A549 (cell line): ENCODE measurements at regions not wholly inside any gene's neighbourhood (a gene's known extent, or its start where the extent isn't known, plus 50 kb on each side); places are given as distances from the start of the nearest gene placed in this dataset.
A peak's percentile ranks its signal among the peaks of the same experiment; 100 is the strongest.

Experiments
- ATAC-seq, 2 experiments: fragments of 200-7000 bp in 1 of 2; fragments of >200 bp in 1 of 2; cut with Nextera tagmentation in 1 of 2; cut with Tn5 transposase in 1 of 2; 3 replicates each; pipeline versions ENCODE4 v1.8.0 to v1.9.1; 2018 to 2020; ENCODE audit warnings: mild to moderate bottlenecking in 1 of 2, moderate library complexity in 1 of 2
- CTCF ChIA-PET: fragments of 300-600 bp; sonication (Branson Sonifier 250); formaldehyde crosslinking; extraction: SDS; loops from one replicate; lab custom pipeline; 2021; ENCODE audit warnings: antibody characterized with exemption, inconsistent platforms; lab: Yijun Ruan, JAX
- POLR2A ChIA-PET: fragments of 350-600 bp; formaldehyde crosslinking; extraction: SDS; loops from one replicate; lab custom pipeline; 2021; ENCODE audit warnings: antibody characterized with exemption, inconsistent platforms; lab: Yijun Ruan, JAX
- DNase-seq, 2 experiments: peaks; one replicate each; pipeline versions ENCODE4 v3.0.0 to v3.0.0-alpha.2; 2011 to 2016; ENCODE audit warnings: low read depth in 1 of 2, low spot score in 1 of 2
- FAIRE-seq: peaks from 2 replicates; lab custom pipeline; 2011; peaks lifted over from hg19 to GRCh38; lab: Jason Lieb, UNC
- H3K27ac ChIP-seq, 2 experiments: fragments of >200 bp; sonication (Bioruptor Twin); formaldehyde crosslinking; 3 replicates each; pipeline ENCODE4 v1.5.1; 2016 to 2017
- H3K4me1 ChIP-seq: fragments of >200 bp; sonication (Bioruptor Twin); formaldehyde crosslinking; 3 replicates; pipeline ENCODE4 v1.6.1; 2016
- H3K4me2 ChIP-seq: fragments of >200 bp; sonication (Bioruptor Twin); formaldehyde crosslinking; 3 replicates; pipeline ENCODE4 v1.6.1; 2016
- H3K4me3 ChIP-seq: fragments of >200 bp; sonication (Bioruptor Twin); formaldehyde crosslinking; 3 replicates; pipeline ENCODE4 v1.5.1; 2016
- H3K9me3 ChIP-seq: fragments of >200 bp; sonication (Bioruptor Twin); formaldehyde crosslinking; 3 replicates; pipeline ENCODE4 v1.6.1; 2016
- BCL3 ChIP-seq: fragments of >200 bp; sonication (Bioruptor Twin); formaldehyde crosslinking; IDR thresholded peaks from 3 replicates; pipeline ENCODE4 v1.6.1; 2016
- BHLHE40 ChIP-seq: IDR thresholded peaks from 2 replicates; pipeline ENCODE4 v1.6.1; 2012; ENCODE audit warnings: low read depth, low read length, inconsistent platforms
- CBX2 ChIP-seq: fragments of 200-600 bp; sonication (generic); IDR thresholded peaks from 2 replicates; pipeline ENCODE4 v1.6.1; 2016; ENCODE audit warnings: low read depth, mild to moderate bottlenecking, borderline replicate concordance
- CEBPB ChIP-seq, 2 experiments: fragments of >200 bp in 1 of 2; sonication (Bioruptor Twin) in 1 of 2; formaldehyde crosslinking in 1 of 2; IDR thresholded peaks; 2 replicates each; pipeline ENCODE4 v1.6.1; 2012 to 2016
- CHD2 ChIP-seq: fragments of 150-350 bp; IDR thresholded peaks from 2 replicates; pipeline ENCODE4 v1.6.1; 2014; ENCODE audit warnings: low read length; ENCODE audit not compliant: partially characterized antibody
- EHF ChIP-seq: fragments of 250-450 bp; sonication (Bioruptor Pico); IDR thresholded peaks from 2 replicates; pipeline ENCODE4 v1.5.0; 2020; ENCODE audit warnings: mild to moderate bottlenecking
- EHMT2 ChIP-seq: fragments of 200-600 bp; sonication (generic); IDR thresholded peaks from 2 replicates; pipeline ENCODE4 v1.6.1; 2016; ENCODE audit warnings: antibody characterized with exemption, low read depth, mild to moderate bottlenecking, moderate library complexity
- FOSL2 ChIP-seq, 2 experiments: fragments of 450-650 bp in 1 of 2; fragments of >200 bp in 1 of 2; sonication (Bioruptor Twin) in 1 of 2; formaldehyde crosslinking; IDR thresholded peaks; 2 replicates each; pipeline versions ENCODE4 v1.5.0 to v1.6.1; 2016 to 2020; ENCODE audit warnings: mild to moderate bottlenecking in 1 of 2, moderate library complexity in 1 of 2
- FOXS1 ChIP-seq: fragments of 250-450 bp; sonication (Bioruptor Pico); IDR thresholded peaks from 2 replicates; pipeline ENCODE4 v1.5.0; 2020; ENCODE audit warnings: mild to moderate bottlenecking, moderate library complexity
- GATA3 ChIP-seq: IDR thresholded peaks from 2 replicates; pipeline ENCODE4 v1.6.1; 2012; ENCODE audit warnings: borderline replicate concordance
- HES2 ChIP-seq: fragments of >200 bp; sonication (Bioruptor Twin); formaldehyde crosslinking; IDR thresholded peaks from 2 replicates; pipeline ENCODE4 v1.6.1; 2016
- HMGXB4 ChIP-seq: fragments of 250-450 bp; sonication (Bioruptor Pico); IDR thresholded peaks from 2 replicates; pipeline ENCODE4 v1.5.0; 2021; ENCODE audit warnings: mild to moderate bottlenecking, moderate library complexity, borderline replicate concordance
- HOXB5 ChIP-seq: fragments of 250-450 bp; sonication (Bioruptor Pico); IDR thresholded peaks from 2 replicates; pipeline ENCODE4 v1.5.0; 2020; ENCODE audit warnings: mild to moderate bottlenecking, moderate library complexity
- JUN ChIP-seq, 2 experiments: fragments of >200 bp; sonication (Bioruptor Twin); formaldehyde crosslinking; IDR thresholded peaks; 2 replicates in 1 of 2; 3 replicates in 1 of 2; pipeline ENCODE4 v1.6.1; 2016 to 2017
- NPAS2 ChIP-seq: fragments of 250-450 bp; sonication (Bioruptor Pico); IDR thresholded peaks from 2 replicates; pipeline ENCODE4 v1.8.0; 2022; ENCODE audit warnings: mild to moderate bottlenecking, moderate library complexity, borderline replicate concordance
- NR3C1 ChIP-seq: fragments of >200 bp; sonication (Bioruptor Twin); formaldehyde crosslinking; IDR thresholded peaks from 3 replicates; pipeline ENCODE4 v1.6.1; 2017
- PBX3 ChIP-seq: IDR thresholded peaks from 2 replicates; pipeline ENCODE4 v1.6.1; 2012
- POLR2AphosphoS2 ChIP-seq: conservative IDR thresholded peaks from 2 replicates; pipeline ENCODE4 v1.6.1; 2012; ENCODE audit warnings: low read length, improper control_type of control experiment, inconsistent platforms
- RAD21 ChIP-seq, 2 experiments: fragments of >200 bp in 1 of 2; sonication (Bioruptor Twin) in 1 of 2; formaldehyde crosslinking in 1 of 2; IDR thresholded peaks in 1 of 2; conservative IDR thresholded peaks in 1 of 2; 2 replicates in 1 of 2; 3 replicates in 1 of 2; pipeline ENCODE4 v1.6.1; 2012 to 2018; ENCODE audit warnings: inconsistent platforms in 1 of 2
- RCOR1 ChIP-seq: fragments of 150-350 bp; IDR thresholded peaks from 2 replicates; pipeline ENCODE4 v1.6.1; 2014; ENCODE audit warnings: antibody characterized with exemption, low read length, low read depth
- REST ChIP-seq: fragments of 200-600 bp; sonication (generic); IDR thresholded peaks from 2 replicates; pipeline ENCODE4 v1.6.1; 2016; ENCODE audit warnings: antibody characterized with exemption, mild to moderate bottlenecking, moderate library complexity
- SMC3 ChIP-seq: fragments of >200 bp; sonication (Bioruptor Twin); formaldehyde crosslinking; IDR thresholded peaks from 3 replicates; pipeline ENCODE4 v1.6.1; 2018; ENCODE audit warnings: inconsistent platforms
- SREBF2 ChIP-seq: fragments of 450-650 bp; IDR thresholded peaks from 2 replicates; pipeline ENCODE4 v1.6.1; 2014; ENCODE audit warnings: mild to moderate bottlenecking, moderate library complexity
- USF2 ChIP-seq: fragments of 450-650 bp; IDR thresholded peaks from 2 replicates; pipeline ENCODE4 v1.6.1; 2014; ENCODE audit warnings: antibody characterized with exemption
- ZC3H11A ChIP-seq: fragments of 450-650 bp; IDR thresholded peaks from 2 replicates; pipeline ENCODE4 v1.6.1; 2014; ENCODE audit warnings: antibody characterized with exemption, mild to moderate bottlenecking
- ZNF302 ChIP-seq: fragments of 250-450 bp; sonication (Bioruptor Pico); IDR thresholded peaks from 2 replicates; pipeline ENCODE4 v1.9.0; 2021; ENCODE audit warnings: inconsistent platforms, mild to moderate bottlenecking, moderate library complexity
- ZSCAN20 ChIP-seq: fragments of 250-450 bp; sonication (Bioruptor Pico); IDR thresholded peaks from 2 replicates; pipeline ENCODE4 v1.8.0; 2022; ENCODE audit warnings: mild to moderate bottlenecking, moderate library complexity
- WGBS: methylation state at CpG from one replicate; pipeline ENCODE4 v1.1.6; 2017; ENCODE audit errors: missing lambda C conversion rate; 5-methylcytosine and 5-hydroxymethylcytosine counted together

- TF ChIP-seq SMC3 = no peak
- no peak for TF ChIP-seq SREBF2
- no peak for TF ChIP-seq JUN (IDR thresholded peaks at IDR 0.05)
- no peak for TF ChIP-seq RCOR1
- no peak for TF ChIP-seq BHLHE40
- TF ChIP-seq, all 56 proteins: peak for 0
Observed at GRCh38 chr10:28837613-28838390, 160.5 kb downstream of the BAMBI start (continued).

GRCh38 chr10:28838908-28839307, 161.6 kb downstream of the BAMBI start:
- no peak overlapping the region for H3K4me3 ChIP-seq
- peaks cover 47% of the 10 kb centered on the region for H3K4me1 ChIP-seq
- CTCF ChIA-PET = interaction anchor here (3.3 kb wide), 1 partner anchor 100 kb away, joined by 15 read pairs; no protein-coding TSS in a partner anchor
- H3K27ac ChIP-seq = peak overlapping the region; percentile 8 to 55; a peak in 1 of 6 replicates
- H3K9me3 ChIP-seq = peaks cover under 1% of the 10 kb centered on the region; the same call in 1 of the 3 replicates
- ATAC-seq (peak in 1 of 2 experiments; percentile 42; a peak in 2 of 6 replicates), FAIRE-seq (no peak), DNase-seq (peak in 1 of 2 experiments; percentile 68)
- POLR2A ChIA-PET = no interaction called here
- 9% methylated on average over 2 of the region's 2 CpGs for WGBS
- no peak for TF ChIP-seq NPAS2 (CRISPR knock-in tag)
- no peak for TF ChIP-seq REST
- peak; percentile 47 for TF ChIP-seq GATA3
- TF ChIP-seq NR3C1 = no peak
- no peak for TF ChIP-seq PBX3
- no peak for TF ChIP-seq POLR2AphosphoS2
- no peak for TF ChIP-seq ZNF302 (CRISPR knock-in tag)
- TF ChIP-seq ZSCAN20 = no peak
- no peak for TF ChIP-seq FOXS1 (CRISPR knock-in tag)
- TF ChIP-seq RCOR1 = no peak
- TF ChIP-seq CBX2 = no peak
- no peak for TF ChIP-seq HES2
- TF ChIP-seq BHLHE40 = peak; percentile 90
- TF ChIP-seq HOXB5 (CRISPR knock-in tag) = no peak
- no peak for TF ChIP-seq USF2
- no peak for TF ChIP-seq HMGXB4 (CRISPR knock-in tag)
- TF ChIP-seq EHF (CRISPR knock-in tag) = no peak
- TF ChIP-seq FOSL2 (IDR thresholded peaks at IDR 0.05) = no peak
- TF ChIP-seq FOSL2 (CRISPR knock-in tag; IDR thresholded peaks at IDR 0.05) = peak; percentile 70
- no peak for TF ChIP-seq CEBPB (IDR thresholded peaks at IDR 0.05)
- TF ChIP-seq BCL3 = no peak
- no peak for TF ChIP-seq JUN (IDR thresholded peaks at IDR 0.05)
- TF ChIP-seq RAD21 (conservative IDR thresholded peaks at IDR 0.05 in 1 of 2, IDR thresholded peaks at IDR 0.05 in 1 of 2) = no peak
- no peak for TF ChIP-seq ZC3H11A
- no peak for TF ChIP-seq EHMT2
- TF ChIP-seq CHD2 = no peak
- peak overlapping the region; percentile 61 for H3K4me2 ChIP-seq
